Activated CD8-positive, alpha-beta T cell treated with anti-CD3 and anti-CD28 coated beads for 36 hours (primary cell): ENCODE measurements at regions not wholly inside any gene's neighbourhood (a gene's known extent, or its start where the extent isn't known, plus 50 kb on each side); places are given as distances from the start of the nearest gene placed in this dataset.

ENCODE experiments used
- ATAC-seq: fragments of 200-7000 bp; cut with Tn5 transposase; one replicate; pipeline ENCODE4 v1.10.0; 2021; ENCODE audit warnings: mild to moderate bottlenecking, moderate library complexity
- CTCF ChIA-PET: fragments of 350-600 bp; sonication (Branson Sonifier 250); formaldehyde crosslinking; loops from one replicate; lab custom pipeline; 2021; ENCODE audit warnings: antibody characterized with exemption; lab: Charles Lee
- POLR2A ChIA-PET: fragments of 350-600 bp; sonication (Branson Sonifier 250); formaldehyde crosslinking; loops from one replicate; lab custom pipeline; 2021; ENCODE audit warnings: antibody characterized with exemption; lab: Charles Lee
- DNase-seq: peaks from one replicate; pipeline ENCODE4 v3.0.0-alpha.2; 2020
- H3K27ac Mint-ChIP-seq: one replicate; pipeline ENCODE4 v1.8.0; 2021; ENCODE audit warnings: mild to moderate bottlenecking, mixed read lengths
- H3K27me3 Mint-ChIP-seq: one replicate; pipeline ENCODE4 v1.8.0; 2021; ENCODE audit warnings: mixed read lengths
- H3K36me3 Mint-ChIP-seq: one replicate; pipeline ENCODE4 v1.8.0; 2021; ENCODE audit warnings: low read depth, mixed read lengths
- H3K4me1 Mint-ChIP-seq: one replicate; pipeline ENCODE4 v1.8.0; 2021; ENCODE audit warnings: low read depth, mixed read lengths
- H3K4me3 Mint-ChIP-seq: one replicate; pipeline ENCODE4 v1.8.0; 2021; ENCODE audit warnings: mild to moderate bottlenecking, moderate library complexity, mixed read lengths
- H3K9me3 Mint-ChIP-seq: one replicate; pipeline ENCODE4 v1.8.0; 2021; ENCODE audit warnings: mixed read lengths
- CTCF ChIP-seq: fragments of 200-600 bp; IDR thresholded peaks from one replicate; pipeline ENCODE4 v1.8.0; 2022; ENCODE audit warnings: antibody characterized with exemption, mild to moderate bottlenecking
- intact Hi-C: fragments of 100-400 bp; cut with micrococcal nuclease; formaldehyde crosslinking; loops from one replicate; pipeline ENCODE4 v1.10.0; 2022

- ChIA-PET CTCF (no interaction called here), POLR2A (no interaction called here)
- Mint-ChIP-seq H3K4me1 (no peaks in the 10 kb centered on the region), H3K27me3 (no peaks in the 10 kb centered on the region), H3K4me3 (no peak overlapping the region), H3K9me3 (no peaks in the 10 kb centered on the region), H3K27ac (no peak overlapping the region), H3K36me3 (no peaks in the 10 kb centered on the region)
- DNase-seq (no peak), ATAC-seq (no peak)
- intact Hi-C loops, result no loop called here
- no peak for TF ChIP-seq CTCF
These were observed 339.7 kb downstream of the HGF start for GRCh38 chr7:81430150-81430549.

GRCh38 chr7:81427461-81427860 lies 342.4 kb downstream of the HGF start:
- intact Hi-C loops, result no loop called here

GRCh38 chr7:81420526-81421226 lies 349.2 kb downstream of the HGF start:
- TF ChIP-seq CTCF, result no peak
- no peaks in the 10 kb centered on the region for H3K36me3 Mint-ChIP-seq
- intact Hi-C loops, result no loop called here
- ChIA-PET POLR2A (no interaction called here), CTCF (no interaction called here)
- H3K27ac Mint-ChIP-seq, result no peak overlapping the region
- no peak overlapping the region for H3K4me3 Mint-ChIP-seq
- no peak for ATAC-seq
- H3K27me3 Mint-ChIP-seq, result no peaks in the 10 kb centered on the region
- DNase-seq, result no peak
- H3K4me1 Mint-ChIP-seq, result no peaks in the 10 kb centered on the region
- no peaks in the 10 kb centered on the region for H3K9me3 Mint-ChIP-seq

More at GRCh38 chr7:81427461-81427860, 342.4 kb downstream of the HGF start:
- DNase-seq, result no peak
- H3K4me1 Mint-ChIP-seq, result no peaks in the 10 kb centered on the region
- no peak for TF ChIP-seq CTCF
- H3K27me3 Mint-ChIP-seq, result no peaks in the 10 kb centered on the region
- no peak overlapping the region for H3K27ac Mint-ChIP-seq
- no peak overlapping the region for H3K4me3 Mint-ChIP-seq
- ChIA-PET POLR2A (no interaction called here), CTCF (no interaction called here)
- no peak for ATAC-seq
- no peaks in the 10 kb centered on the region for H3K9me3 Mint-ChIP-seq
- no peaks in the 10 kb centered on the region for H3K36me3 Mint-ChIP-seq

- ChIA-PET CTCF (no interaction called here), POLR2A (no interaction called here)
- Mint-ChIP-seq H3K27ac (no peak overlapping the region), H3K4me1 (no peaks in the 10 kb centered on the region), H3K36me3 (no peaks in the 10 kb centered on the region), H3K4me3 (no peak overlapping the region), H3K9me3 (no peaks in the 10 kb centered on the region), H3K27me3 (no peaks in the 10 kb centered on the region)
- ATAC-seq, result no peak
- DNase-seq, result no peak
- intact Hi-C loops, result no loop called here
- no peak for TF ChIP-seq CTCF
These were observed 350.1 kb downstream of the HGF start for GRCh38 chr7:81419731-81420130.

- TF ChIP-seq CTCF, result no peak
- DNase-seq (no peak), ATAC-seq (no peak)
- no peaks in the 10 kb centered on the region for H3K36me3 Mint-ChIP-seq
- CTCF ChIA-PET, result no interaction called here
- no peaks in the 10 kb centered on the region for H3K4me1 Mint-ChIP-seq
- no peaks in the 10 kb centered on the region for H3K9me3 Mint-ChIP-seq
- POLR2A ChIA-PET, result no interaction called here
- no peak overlapping the region for H3K4me3 Mint-ChIP-seq
- intact Hi-C loops, result no loop called here
- H3K27ac Mint-ChIP-seq, result no peak overlapping the region
- no peaks in the 10 kb centered on the region for H3K27me3 Mint-ChIP-seq
These were observed 353.2 kb downstream of the HGF start for GRCh38 chr7:81416659-81417058.
